Neural progenitor cell (in vitro differentiated cells): ENCODE measurements at regions not wholly inside any gene's neighbourhood (a gene's known extent, or its start where the extent isn't known, plus 50 kb on each side); places are given as distances from the start of the nearest gene placed in this dataset.
"Not testable (repeated sequence)": the region's sequence is repeated elsewhere in the genome, so short reads cannot be mapped to it uniquely, and the experiment has no call there.

Experiments used
- EZH2 ChIP-seq: fragments of 200-600 bp; sonication (generic); IDR thresholded peaks from 2 replicates; pipeline ENCODE4 v1.6.1; 2017; ENCODE audit warnings: antibody characterized with exemption, mild to moderate bottlenecking, moderate library complexity
- EZH2phosphoT487 ChIP-seq: fragments of 200-600 bp; sonication (generic); IDR thresholded peaks from 2 replicates; pipeline ENCODE4 v1.6.1; 2017; ENCODE audit warnings: antibody characterized with exemption
- TF ChIP-seq, protein P1 (sequence below): fragments of 200-600 bp; sonication (generic); IDR thresholded peaks from 2 replicates; pipeline ENCODE4 v1.5.1; 2017; ENCODE audit warnings: antibody characterized with exemption, mild to moderate bottlenecking

DNA sequence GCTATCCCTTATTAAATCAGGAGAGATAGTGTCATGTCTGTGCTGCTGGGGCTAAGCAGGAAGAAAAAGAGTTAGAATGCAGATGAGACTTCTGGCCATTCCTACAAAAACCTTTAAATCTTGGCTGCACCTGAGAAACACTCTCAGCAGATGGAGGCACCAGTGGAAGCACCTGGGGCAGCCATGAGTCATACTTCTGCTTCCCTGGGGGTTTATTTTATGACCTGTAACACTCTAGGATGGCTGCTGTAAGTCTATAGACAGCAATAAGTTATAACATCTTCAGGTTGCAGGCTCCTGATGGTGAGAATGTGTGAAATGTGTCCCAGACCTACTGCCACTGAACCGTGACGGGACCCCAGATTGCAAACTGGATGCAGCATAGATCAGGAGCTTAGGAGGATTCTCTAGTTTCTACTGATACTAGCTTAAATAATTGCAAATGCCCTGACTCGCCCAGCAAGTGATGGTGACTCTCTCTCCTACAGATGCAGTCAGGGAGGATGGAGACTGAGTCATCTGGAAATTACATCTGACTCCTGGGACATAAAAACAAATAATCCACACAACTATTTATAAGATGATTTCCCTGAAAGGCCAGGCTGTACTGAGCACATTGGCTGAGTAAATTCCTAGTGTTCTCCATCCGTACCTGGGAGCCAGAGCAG lies 479.2 kb downstream of the RPIA start:
- TF ChIP-seq EZH2phosphoT487, EZH2: not testable (repeated sequence)
- TF ChIP-seq, protein P1, sequence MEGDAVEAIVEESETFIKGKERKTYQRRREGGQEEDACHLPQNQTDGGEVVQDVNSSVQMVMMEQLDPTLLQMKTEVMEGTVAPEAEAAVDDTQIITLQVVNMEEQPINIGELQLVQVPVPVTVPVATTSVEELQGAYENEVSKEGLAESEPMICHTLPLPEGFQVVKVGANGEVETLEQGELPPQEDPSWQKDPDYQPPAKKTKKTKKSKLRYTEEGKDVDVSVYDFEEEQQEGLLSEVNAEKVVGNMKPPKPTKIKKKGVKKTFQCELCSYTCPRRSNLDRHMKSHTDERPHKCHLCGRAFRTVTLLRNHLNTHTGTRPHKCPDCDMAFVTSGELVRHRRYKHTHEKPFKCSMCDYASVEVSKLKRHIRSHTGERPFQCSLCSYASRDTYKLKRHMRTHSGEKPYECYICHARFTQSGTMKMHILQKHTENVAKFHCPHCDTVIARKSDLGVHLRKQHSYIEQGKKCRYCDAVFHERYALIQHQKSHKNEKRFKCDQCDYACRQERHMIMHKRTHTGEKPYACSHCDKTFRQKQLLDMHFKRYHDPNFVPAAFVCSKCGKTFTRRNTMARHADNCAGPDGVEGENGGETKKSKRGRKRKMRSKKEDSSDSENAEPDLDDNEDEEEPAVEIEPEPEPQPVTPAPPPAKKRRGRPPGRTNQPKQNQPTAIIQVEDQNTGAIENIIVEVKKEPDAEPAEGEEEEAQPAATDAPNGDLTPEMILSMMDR: not testable (repeated sequence)
